Prostate gland (tissue), 2 donors: ENCODE measurements at regions not wholly inside any gene's neighbourhood (a gene's known extent, or its start where the extent isn't known, plus 50 kb on each side); places are given as distances from the start of the nearest gene placed in this dataset.
A peak's percentile ranks its signal among the peaks of the same experiment; 100 is the strongest.

Source experiments
- DNase-seq: peaks from one replicate; pipeline ENCODE4 v3.0.0-alpha.2; 2019; ENCODE audit warnings: low spot score
- H3K27ac ChIP-seq, 2 donors: fragments of 200-600 bp; sonication (generic); 2 replicates each; pipeline ENCODE4 v1.5.1; 2017 to 2019
- H3K27me3 ChIP-seq: fragments of 200-600 bp; sonication (generic); replicated peaks from 2 replicates; pipeline ENCODE4 v1.5.1; 2019; ENCODE audit not compliant: insufficient read depth
- H3K36me3 ChIP-seq, 2 donors: fragments of 200-600 bp; sonication (generic); 1 replicate in 1 of 2; 2 replicates in 1 of 2; pipeline versions ENCODE4 v1.5.1 to v1.8.1; 2017 to 2019
- H3K4me1 ChIP-seq: fragments of 200-600 bp; sonication (generic); replicated peaks from 2 replicates; pipeline ENCODE4 v1.5.1; 2019
- H3K4me3 ChIP-seq, 2 donors: fragments of 200-600 bp; sonication (generic); 2 replicates each; pipeline ENCODE4 v1.5.1; 2017 to 2019
- H3K9me3 ChIP-seq: fragments of 200-600 bp; sonication (generic); 2 replicates; pipeline ENCODE4 v1.5.1; 2017
- POLR2A ChIP-seq: fragments of 450-650 bp; IDR thresholded peaks from one replicate; pipeline ENCODE4 v1.6.1; 2016; ENCODE audit warnings: antibody characterized with exemption, mild to moderate bottlenecking
- POLR2AphosphoS5 ChIP-seq: sonication (generic); formaldehyde crosslinking; IDR thresholded peaks from one replicate; pipeline ENCODE4 v1.6.1; 2017; ENCODE audit warnings: antibody characterized with exemption
- WGBS: methylation state at CpG from one replicate; pipeline ENCODE4 v1.1.5; 2018; 5-methylcytosine and 5-hydroxymethylcytosine counted together
- intact Hi-C: fragments of 100-400 bp; cut with DNase I; formaldehyde crosslinking; loops from one replicate; pipeline ENCODE4 v1.14.2; 2022
- TF ChIP-seq, protein P1 (sequence below), 4 experiments: fragments of 200-600 bp in 2 of 4; fragments of 450-650 bp in 2 of 4; sonication (generic) in 2 of 4; IDR thresholded peaks; 1 replicate in 3 of 4; 2 replicates in 1 of 4; pipeline ENCODE4 v1.5.1; 2016 to 2019; ENCODE audit warnings: antibody characterized with exemption in 4 of 4, mild to moderate bottlenecking in 2 of 4, moderate library complexity in 2 of 4

DNA sequence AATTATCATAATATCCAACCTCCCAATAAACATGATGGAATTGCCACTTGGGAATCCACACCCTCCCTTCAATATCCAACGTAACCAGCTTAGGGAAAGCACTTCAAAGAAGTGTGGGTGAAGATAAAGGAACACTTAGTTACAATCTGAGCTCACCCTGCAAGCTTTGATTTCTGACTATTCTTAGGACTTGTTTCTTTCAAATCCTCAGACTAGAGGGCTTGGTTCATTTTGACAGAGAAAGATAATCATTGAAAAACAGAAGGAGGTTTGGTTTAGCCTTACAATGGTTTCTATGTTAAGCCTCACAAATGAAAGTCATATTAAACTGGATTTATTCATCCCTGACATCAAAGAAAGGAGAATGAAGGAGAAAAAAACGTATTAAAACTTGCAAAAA lies 57.9 kb upstream of the SYT13 start:
- TF ChIP-seq POLR2A (no peak), POLR2AphosphoS5 (no peak)
- TF ChIP-seq, protein P1, sequence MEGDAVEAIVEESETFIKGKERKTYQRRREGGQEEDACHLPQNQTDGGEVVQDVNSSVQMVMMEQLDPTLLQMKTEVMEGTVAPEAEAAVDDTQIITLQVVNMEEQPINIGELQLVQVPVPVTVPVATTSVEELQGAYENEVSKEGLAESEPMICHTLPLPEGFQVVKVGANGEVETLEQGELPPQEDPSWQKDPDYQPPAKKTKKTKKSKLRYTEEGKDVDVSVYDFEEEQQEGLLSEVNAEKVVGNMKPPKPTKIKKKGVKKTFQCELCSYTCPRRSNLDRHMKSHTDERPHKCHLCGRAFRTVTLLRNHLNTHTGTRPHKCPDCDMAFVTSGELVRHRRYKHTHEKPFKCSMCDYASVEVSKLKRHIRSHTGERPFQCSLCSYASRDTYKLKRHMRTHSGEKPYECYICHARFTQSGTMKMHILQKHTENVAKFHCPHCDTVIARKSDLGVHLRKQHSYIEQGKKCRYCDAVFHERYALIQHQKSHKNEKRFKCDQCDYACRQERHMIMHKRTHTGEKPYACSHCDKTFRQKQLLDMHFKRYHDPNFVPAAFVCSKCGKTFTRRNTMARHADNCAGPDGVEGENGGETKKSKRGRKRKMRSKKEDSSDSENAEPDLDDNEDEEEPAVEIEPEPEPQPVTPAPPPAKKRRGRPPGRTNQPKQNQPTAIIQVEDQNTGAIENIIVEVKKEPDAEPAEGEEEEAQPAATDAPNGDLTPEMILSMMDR (IDR thresholded peaks at IDR 0.05) = no peak
- 24% methylated on average over 2 of the region's 2 CpGs for WGBS
- Histone ChIP-seq H3K27me3 (no peaks in the 10 kb centered on the region), H3K36me3 (no peaks in the 10 kb centered on the region), H3K27ac (no peak overlapping the region), H3K4me1 (peaks cover 2% of the 10 kb centered on the region), H3K4me3 (no peak overlapping the region), H3K9me3 (no peaks in the 10 kb centered on the region)
- no peak for DNase-seq
- intact Hi-C loops = no loop called here

DNA sequence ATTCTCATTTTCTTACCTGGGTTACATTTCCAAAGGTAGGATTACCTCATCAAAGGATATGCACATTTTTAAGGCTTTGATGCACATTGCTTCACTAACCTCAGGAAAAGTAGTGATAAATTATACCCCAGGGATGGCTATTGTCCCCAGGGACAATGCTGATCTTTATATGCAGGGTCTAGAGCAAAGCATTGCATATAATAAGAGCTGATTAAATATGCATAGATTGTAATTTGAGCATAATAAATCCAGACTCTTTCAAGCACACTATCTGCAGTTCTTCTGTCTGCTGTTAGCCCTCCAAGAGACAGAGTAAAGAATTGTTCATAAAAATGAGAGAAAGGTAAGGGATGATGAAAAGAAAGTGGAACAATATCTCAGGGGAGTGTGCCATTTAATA lies 57.3 kb upstream of the SYT13 start:
- Histone ChIP-seq H3K36me3 (no peaks in the 10 kb centered on the region), H3K9me3 (no peaks in the 10 kb centered on the region), H3K27ac (no peak overlapping the region), H3K27me3 (no peaks in the 10 kb centered on the region), H3K4me1 (peaks cover 2% of the 10 kb centered on the region), H3K4me3 (no peak overlapping the region)
- intact Hi-C loops = no loop called here
- DNase-seq = no peak
- no peak for TF ChIP-seq POLR2A
- TF ChIP-seq, protein P1 (IDR thresholded peaks at IDR 0.05) = no peak
- TF ChIP-seq POLR2AphosphoS5 = no peak

- no peaks in the 10 kb centered on the region for H3K36me3 ChIP-seq
- H3K4me1 ChIP-seq = peaks cover 2% of the 10 kb centered on the region
- 85% methylated on average over 7 of the region's 7 CpGs for WGBS
- H3K27me3 ChIP-seq = no peaks in the 10 kb centered on the region
- H3K27ac ChIP-seq = no peak overlapping the region
- TF ChIP-seq POLR2A (no peak), POLR2AphosphoS5 (no peak)
- TF ChIP-seq, protein P1 (IDR thresholded peaks at IDR 0.05) = no peak
- H3K9me3 ChIP-seq = no peaks in the 10 kb centered on the region
- intact Hi-C loops = loop anchor here (2.0 kb wide), 1 partner anchor 429 kb away; no protein-coding TSS in a partner anchor
- H3K4me3 ChIP-seq = no peak overlapping the region
- DNase-seq = no peak
These were observed 55.2 kb upstream of the SYT13 start for GRCh38 chr11:45341372-45341771.

DNA sequence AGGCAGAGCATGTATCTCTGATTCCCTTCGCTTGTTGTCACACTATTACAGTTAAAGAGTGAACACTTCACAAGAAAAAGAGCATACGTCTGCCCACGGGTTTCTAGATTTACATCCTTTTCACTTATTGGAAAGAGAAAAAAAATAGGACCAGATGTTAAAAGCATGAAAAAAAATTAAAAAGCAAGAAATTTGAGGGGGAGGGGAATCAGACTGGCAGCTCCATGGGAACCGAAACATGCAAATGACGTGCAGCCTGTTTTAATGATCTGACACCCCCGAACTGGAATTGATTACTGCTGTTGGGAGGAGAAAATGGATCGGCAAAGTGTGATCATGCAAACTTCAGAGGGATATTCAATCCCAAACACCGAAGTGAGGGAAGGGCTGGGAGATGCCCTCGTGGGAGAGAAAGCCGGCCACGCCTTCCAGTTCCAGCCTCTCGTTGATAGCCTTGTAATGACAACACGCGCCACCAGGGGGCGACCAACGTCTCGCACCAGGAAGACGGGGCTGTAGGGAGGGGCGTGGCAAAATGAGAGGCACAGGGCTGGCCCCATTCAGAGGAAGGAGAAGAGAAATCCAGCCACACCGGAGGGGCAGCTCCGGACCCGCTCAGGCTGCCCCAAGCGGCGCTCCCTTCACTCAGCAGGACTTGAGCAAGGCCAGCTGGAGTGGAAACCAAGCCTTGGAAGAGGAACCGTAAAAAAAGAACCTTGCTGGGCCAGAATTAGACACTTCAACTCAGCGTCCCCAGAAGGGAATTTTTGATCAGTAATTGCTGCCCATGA lies 53.8 kb upstream of the SYT13 start:
- DNase-seq = peak; percentile 94
- H3K27me3 ChIP-seq = no peaks in the 10 kb centered on the region
- H3K9me3 ChIP-seq = no peaks in the 10 kb centered on the region
- H3K4me1 ChIP-seq = peaks cover 2% of the 10 kb centered on the region
- no peaks in the 10 kb centered on the region for H3K36me3 ChIP-seq
- H3K4me3 ChIP-seq = peak overlapping the region in 1 of 2 donors; percentile 7
- intact Hi-C loops = loop anchor here (2.0 to 10.0 kb wide), 2 partner anchors 405 to 431 kb away; no protein-coding TSS in a partner anchor
- no peak overlapping the region for H3K27ac ChIP-seq
- 11% methylated on average over 26 of the region's 26 CpGs for WGBS
- TF ChIP-seq POLR2A = no peak
- peak; percentile 75 for TF ChIP-seq POLR2AphosphoS5
- TF ChIP-seq, protein P1 (IDR thresholded peaks at IDR 0.05) = peak; percentile 81 to 95 (median 92)
